AG10803 (cell line): ENCODE measurements at regions not wholly inside any gene's neighbourhood (a gene's known extent, or its start where the extent isn't known, plus 50 kb on each side); places are given as distances from the start of the nearest gene placed in this dataset.
"Not testable (repeated sequence)": the region's sequence is repeated elsewhere in the genome, so short reads cannot be mapped to it uniquely, and the experiment has no call there.

ENCODE experiments used
- DNase-seq: peaks from one replicate; pipeline ENCODE4 v3.0.0; 2010; ENCODE audit warnings: low read depth
- H3K4me3 ChIP-seq: 2 replicates; pipeline ENCODE4 v1.5.1; 2011; ENCODE audit warnings: mild to moderate bottlenecking, low read length, control low read depth
- CTCF ChIP-seq: conservative IDR thresholded peaks from 2 replicates; pipeline ENCODE4 v1.5.1; 2011; ENCODE audit warnings: mild to moderate bottlenecking, low read length, control low read depth, inconsistent platforms

GRCh38 chr2:184425083-184425482 lies 173.2 kb upstream of the ZNF804A start:
- TF ChIP-seq CTCF = no peak
- no peak for DNase-seq

GRCh38 chr2:184444217-184444616 lies 154.1 kb upstream of the ZNF804A start:
- no peak for TF ChIP-seq CTCF
- no peak for DNase-seq
- no peak overlapping the region for H3K4me3 ChIP-seq

More at GRCh38 chr2:184425083-184425482, 173.2 kb upstream of the ZNF804A start:
- H3K4me3 ChIP-seq = no peak overlapping the region

- H3K4me3 ChIP-seq = no peak overlapping the region
- DNase-seq = no peak
- no peak for TF ChIP-seq CTCF
Observed at GRCh38 chr2:184444623-184445223, 153.6 kb upstream of the ZNF804A start.

- H3K4me3 ChIP-seq = no peak overlapping the region
- TF ChIP-seq CTCF = no peak
- no peak for DNase-seq
Observed at GRCh38 chr2:184449760-184450159, 148.6 kb upstream of the ZNF804A start.

- no peak for TF ChIP-seq CTCF
- no peak overlapping the region for H3K4me3 ChIP-seq
- no peak for DNase-seq
Observed at GRCh38 chr2:184452907-184453306, 145.4 kb upstream of the ZNF804A start.

- no peak for TF ChIP-seq CTCF
- DNase-seq = no peak
Observed at GRCh38 chr2:184455624-184456023, 142.7 kb upstream of the ZNF804A start.

GRCh38 chr2:184456693-184457092 lies 141.6 kb upstream of the ZNF804A start:
- not testable (repeated sequence) for H3K4me3 ChIP-seq, DNase-seq

More at GRCh38 chr2:184455624-184456023, 142.7 kb upstream of the ZNF804A start:
- no peak overlapping the region for H3K4me3 ChIP-seq
